CD4-positive, alpha-beta T cell treated with Interleukin-17A for 1 hour (primary cell): ENCODE measurements at regions not wholly inside any gene's neighbourhood (a gene's known extent, or its start where the extent isn't known, plus 50 kb on each side); places are given as distances from the start of the nearest gene placed in this dataset.
"Not testable (repeated sequence)": the region's sequence is repeated elsewhere in the genome, so short reads cannot be mapped to it uniquely, and the experiment has no call there.

ENCODE experiments used
- DNase-seq: peaks from one replicate; pipeline ENCODE4 v3.0.0-alpha.2; 2020

DNA sequence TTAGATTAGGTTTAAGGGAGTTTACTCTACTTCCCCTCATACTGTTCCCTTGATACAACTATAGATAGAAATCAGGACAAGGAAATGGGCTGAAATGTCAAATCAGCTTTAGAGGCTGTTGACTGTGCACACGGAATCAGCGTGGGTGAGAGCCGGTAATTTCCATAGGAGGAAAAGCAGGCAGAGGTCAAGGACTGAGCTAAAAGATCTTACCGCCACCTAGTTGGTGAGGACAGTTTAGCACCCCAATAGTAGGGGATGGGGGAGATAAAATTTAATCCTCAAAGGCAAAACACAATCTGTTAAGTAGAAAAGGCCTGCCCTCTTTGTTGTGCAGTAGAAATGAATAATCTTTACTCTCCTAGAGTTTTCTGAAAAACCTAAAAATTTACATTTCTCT, 1154.5 kb upstream of the CHAC2 start:
- DNase-seq: no peak

DNA sequence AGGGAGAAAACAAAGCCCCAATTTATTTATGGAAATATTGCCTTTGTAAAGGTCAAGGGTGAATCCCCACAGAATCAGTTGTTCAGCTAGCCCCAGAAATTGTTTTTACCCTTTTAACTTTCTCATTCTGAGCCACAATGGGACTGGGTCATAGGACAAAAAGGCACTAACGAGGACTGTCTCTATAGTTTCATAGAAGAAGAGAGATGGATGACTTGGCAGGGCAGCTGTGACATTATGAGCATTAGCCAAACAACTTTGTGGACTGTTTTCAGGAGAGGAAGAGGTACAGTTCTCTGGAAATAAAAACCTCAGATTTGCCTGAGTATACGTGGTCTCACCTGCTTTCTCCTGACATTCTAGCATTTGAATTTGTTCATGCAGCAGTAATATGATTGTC, 1155.8 kb upstream of the CHAC2 start:
- DNase-seq: no peak

DNA sequence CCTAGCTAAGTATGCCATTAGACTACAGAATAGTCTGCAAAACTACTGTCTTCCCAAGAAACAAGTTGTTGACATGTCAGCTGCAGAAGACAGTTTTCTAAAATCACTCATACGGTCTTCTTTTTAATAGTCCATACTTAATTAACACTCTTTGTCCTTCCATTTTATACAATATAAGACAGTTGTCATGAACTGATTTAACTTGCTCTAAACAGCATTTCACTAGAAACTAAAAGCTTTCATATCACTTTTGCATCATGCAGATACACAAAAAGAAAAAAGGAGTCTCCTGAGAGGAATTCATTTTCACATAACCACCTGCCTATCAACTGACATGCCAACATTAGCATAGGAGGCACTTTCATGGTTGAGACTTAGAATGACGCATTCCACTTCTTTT, 1159.6 kb upstream of the CHAC2 start:
- no peak for DNase-seq

DNA sequence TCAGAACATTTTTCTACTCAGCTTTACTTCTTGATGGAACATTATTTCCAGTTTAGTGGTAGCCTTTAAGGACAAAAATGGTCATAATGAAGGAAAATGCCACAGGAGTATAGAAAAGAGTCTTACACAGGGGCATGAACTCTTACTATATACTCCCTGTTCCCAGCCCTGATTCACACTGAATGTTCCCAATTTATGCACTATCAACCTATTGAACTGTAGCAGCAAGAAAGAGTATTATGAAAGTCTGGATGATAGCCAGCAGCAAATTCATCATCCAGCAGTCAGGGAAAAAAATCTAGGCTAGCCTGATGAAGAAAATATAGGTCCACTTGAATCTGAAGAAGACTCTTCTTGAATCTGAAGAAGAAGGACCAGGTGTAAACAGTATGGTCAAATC, 1170.3 kb upstream of the CHAC2 start:
- no peak for DNase-seq

DNA sequence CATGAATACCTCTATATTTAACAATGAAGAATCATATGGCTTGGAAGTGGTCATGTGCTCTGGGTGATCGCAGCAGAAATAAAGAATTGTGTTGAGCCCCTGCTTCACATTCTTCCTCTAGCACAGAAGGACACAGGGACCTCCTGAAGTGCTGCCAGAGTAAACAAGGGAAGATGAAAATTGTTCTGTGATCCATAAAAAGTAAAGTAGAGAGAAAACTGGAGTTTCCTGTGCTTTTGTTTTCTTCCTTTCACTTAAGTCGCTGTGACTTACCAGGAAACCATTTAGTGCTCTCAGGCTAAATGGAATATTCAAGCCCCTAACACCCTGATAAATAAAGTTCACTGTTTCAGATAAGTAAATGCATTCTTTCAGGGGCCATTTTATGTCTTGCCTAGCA, 1173.6 kb upstream of the CHAC2 start:
- no peak for DNase-seq

DNA sequence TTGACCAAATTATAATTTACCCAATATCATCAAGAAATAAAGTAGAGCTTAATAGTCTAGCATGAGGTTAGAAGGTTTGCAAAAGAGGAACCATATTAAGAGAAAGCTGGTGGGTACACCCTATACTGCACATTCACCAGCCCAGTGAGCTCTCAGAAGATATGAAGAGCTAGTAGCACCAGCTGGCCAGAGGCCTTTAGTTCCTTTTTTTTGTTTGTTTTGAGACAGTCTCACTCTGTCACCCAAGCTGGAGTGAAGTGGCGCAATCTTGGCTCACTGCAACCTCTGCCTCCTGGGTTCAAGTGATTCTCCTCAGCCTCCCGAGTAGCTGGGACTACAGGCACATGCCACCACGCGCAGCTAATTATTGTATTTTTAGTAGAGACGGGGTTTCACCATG, 1183.5 kb upstream of the CHAC2 start:
- not testable (repeated sequence) for DNase-seq

DNA sequence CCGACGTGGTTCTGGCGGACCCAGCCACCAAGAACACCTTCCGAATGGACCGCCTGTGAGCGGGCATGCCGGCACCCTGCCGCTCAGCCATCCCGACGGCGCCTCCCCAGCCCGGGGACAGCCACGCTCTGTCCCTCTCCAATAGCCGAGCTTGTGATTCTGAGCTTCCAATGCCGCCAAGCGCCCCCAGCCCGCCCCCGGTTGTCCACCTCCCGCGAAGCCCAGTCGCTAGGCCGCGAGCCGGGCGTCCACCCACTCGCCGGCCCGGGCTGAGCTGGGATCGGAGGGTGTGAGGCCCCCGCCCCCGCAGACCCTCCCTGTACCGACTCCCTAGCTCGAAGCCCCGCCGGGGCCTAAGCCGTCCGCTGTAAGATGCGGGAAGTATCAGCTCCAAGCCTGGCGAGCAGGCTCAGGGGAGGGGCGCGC, 1195.1 kb upstream of the CHAC2 start:
- no peak for DNase-seq

DNA sequence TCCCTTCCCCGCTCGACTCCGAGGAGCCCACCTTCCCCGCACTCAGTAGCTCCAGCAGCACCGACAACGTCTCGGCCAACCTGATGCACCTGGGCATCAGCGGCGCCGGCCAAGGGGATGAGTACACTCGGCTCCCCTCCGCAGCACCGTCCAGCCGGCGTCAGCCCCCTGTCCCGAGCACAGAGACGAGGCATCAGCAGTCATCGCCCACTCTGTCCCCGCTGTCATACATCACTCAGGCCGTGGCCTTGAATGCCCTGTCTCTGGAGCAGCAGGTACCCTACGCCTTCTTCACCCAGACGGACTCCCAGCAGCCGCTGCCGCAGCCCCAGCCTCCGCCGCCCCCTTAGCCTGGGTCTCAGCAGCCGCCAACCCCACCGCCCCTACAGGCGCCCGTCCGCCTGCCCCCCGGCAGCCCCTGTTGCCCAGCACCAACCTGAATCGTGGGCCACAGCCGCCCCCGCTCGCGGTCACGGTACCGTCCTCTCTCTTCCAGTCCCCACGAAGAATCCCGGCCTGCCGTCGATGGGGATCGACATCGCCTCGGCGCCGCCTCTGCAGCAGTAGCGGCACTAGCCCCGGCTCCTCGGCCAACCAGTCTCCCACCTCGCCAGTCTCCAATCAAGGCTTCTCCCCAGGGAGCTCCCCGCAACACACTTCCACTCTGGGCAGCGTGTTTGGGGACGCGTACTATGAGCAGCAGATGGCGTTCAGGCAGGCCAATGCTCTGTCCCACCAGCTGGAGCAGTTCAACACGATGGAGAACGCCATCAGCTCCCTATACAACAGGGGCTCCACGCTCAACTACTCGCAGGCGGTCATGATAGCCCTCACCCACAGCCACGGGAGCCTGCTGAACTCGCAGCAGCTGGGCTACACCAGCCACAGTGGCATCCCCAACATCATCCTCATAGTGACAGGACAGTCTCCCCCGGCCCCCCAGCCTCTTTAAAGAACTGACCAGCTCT, 1195.9 kb upstream of the CHAC2 start:
- no peak for DNase-seq

DNA sequence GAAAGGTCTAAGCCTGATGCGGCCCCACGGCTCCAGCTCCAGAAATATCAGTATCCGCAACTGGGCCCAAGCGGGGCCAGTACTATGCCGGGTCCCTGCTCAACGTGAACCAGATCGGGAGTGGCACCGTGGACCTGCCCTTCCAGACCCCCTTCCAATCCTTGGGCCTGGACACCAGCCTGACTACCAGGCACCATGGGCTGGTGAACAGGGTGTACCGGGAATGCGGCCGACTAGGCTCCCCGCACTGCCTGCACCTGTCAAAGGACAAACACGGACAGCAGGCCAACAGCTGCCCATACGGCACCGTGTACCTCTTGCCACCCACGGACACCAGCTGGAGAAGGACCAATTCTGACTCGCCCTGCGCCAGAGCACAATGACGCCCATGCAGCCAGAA, 1196.9 kb upstream of the CHAC2 start:
- no peak for DNase-seq

DNA sequence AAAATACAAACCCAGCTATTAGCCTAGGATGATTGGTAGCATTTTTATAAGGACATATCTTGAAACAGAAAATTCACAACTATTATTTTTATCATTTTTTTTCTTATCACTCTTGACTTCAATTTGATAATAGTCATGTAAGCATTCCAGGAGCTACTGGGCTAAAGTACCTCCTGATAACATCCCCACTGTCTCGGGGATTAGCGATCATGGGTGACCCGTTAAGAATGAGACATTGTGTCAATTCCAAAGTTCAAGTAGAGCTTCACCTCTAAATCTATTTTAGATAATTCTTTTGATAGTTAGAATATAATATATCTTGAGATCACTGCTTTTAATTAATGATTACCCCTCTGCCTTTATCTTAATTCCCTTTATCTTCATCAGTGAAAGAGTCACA, 1204.5 kb upstream of the CHAC2 start:
- no peak for DNase-seq

DNA sequence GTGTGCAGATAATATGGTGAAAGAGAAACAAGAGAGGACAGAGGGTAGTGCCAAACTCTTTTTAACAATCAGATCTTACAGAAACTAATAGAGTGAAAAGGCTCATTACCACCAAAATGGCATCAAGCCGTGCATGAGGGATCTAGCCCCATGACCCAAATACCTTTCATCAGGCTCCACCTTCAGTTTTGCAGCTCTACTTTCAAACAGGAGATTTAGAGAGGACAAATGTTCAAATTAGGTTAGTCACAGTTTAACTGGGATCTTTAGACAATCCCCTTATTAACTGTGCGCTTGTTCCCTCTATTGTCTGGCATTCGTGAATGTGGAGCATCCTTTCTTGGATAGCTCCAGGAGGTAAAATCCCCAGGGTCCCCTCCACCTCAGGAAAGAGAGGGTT, 1209.3 kb upstream of the CHAC2 start:
- no peak for DNase-seq

DNA sequence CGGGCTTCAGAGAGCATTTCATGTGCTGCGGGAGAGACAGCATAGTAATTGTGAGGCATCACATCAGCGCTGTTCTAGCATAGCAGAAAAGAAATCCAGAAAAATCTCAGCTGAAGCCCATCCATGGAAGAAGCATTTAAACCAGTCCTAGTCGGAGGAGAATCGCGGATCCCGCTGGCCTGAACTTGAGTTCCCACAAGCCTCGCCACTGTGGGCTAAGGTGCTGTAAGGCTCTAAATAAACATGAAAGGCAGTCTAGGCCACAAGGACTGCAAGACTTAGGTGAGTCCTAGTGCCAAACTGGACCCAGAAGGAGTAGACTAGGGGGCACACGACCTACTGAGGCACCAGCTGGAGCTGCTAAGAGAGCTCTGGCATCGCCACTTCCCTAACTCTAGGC, 1225.3 kb upstream of the CHAC2 start:
- no peak for DNase-seq

DNA sequence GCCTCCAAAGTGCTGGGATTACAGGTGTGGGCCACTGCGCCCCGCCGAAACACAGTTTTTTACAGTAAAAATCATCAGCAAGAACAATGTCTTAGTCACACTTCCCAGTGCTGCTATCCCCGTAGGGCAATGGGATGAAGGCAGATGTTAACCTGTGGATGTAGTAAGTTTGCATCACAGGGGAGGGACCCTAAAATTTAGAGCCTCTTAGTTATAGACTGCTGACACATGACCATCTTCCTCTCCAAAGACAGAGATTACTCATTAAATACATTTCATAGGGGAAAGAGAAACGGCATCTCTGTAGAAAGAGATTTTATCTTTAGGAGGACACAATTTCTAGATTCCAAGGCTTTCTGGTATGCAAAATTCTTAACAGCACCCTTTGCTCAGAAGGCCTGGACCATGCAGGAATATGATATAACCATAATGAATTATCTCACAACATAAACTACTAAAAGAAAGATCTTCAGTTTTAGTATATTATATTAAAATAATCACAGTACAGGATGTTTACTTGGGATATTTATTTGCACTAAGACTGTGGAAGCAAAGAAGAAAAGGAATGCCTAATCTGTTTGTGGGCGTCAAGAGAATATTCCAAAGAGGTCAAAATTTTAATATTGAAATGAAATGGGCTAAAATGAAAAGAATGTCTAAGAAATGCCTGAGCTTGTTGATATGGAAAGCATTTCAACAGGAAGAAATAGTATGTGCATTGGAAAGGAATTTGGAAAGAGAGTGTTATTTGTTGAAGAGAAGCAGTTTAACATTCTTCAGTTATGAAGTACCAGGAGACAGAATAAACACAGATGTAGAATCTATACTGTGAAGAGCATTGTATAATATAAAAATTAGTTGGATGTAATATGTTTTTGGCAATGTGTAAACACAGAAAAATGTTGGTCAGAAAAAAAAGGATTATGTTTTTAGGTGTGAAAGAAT, 1228.3 kb upstream of the CHAC2 start:
- no peak for DNase-seq

DNA sequence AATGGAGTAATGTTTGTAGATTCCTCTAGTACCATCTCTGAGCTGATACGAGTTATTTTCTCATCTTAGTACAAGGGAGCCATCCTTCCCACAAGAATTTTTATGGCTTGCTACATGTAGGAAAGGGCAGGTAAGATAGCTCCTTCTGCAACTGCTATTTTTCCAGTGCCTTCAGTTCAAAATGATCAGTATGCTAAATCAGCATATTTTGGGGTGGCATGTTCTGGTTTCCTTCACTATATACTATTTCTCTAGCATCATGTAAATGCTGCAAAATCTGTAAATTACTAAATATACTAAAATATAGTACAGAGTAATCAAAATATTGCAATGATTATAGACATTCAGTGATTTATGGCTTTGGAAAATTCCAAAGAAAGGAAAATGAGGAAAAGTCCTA, 1230.0 kb upstream of the CHAC2 start:
- no peak for DNase-seq

DNA sequence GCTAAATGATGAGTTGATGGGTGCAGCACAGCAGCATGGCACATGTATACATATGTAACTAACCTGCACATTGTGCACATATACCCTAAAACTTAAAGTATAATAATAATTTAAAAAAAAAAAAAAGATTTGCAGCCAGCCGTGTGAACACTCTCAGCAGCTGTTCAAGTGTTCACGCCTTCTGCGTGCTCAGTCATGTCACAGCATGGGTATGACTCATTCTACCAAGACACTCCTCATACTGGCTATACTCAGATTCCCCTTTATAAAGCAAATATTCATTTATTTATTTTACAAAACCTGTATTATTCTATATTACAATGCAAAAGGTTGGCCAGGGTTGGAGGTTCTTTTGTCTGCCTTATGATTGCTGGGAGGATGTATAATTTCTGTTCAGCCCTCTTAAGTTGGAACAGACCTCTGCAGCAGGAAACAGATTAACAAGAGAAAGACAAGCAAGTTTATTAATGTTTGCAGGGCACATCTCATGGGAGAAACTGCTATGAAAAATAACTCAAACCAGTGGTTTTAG, 1230.6 kb upstream of the CHAC2 start:
- no peak for DNase-seq

DNA sequence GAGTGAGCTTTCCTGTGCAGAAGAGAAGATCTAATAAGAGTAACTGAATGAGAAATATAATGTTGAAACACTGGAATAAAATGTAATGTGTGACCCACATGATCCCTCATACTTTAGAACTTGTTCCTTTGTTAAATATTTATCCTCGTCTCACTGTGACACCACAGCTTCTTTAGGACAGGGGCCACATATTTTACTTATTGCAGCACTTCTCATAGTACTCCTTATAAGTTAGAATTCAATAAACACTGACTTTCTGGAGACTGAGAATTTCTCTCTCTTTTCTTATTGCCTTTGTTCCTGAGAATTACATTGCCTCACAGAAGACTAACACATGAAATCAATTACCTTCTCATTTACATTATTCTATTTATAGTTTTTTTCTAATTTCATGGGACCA, 1234.6 kb upstream of the CHAC2 start:
- no peak for DNase-seq

DNA sequence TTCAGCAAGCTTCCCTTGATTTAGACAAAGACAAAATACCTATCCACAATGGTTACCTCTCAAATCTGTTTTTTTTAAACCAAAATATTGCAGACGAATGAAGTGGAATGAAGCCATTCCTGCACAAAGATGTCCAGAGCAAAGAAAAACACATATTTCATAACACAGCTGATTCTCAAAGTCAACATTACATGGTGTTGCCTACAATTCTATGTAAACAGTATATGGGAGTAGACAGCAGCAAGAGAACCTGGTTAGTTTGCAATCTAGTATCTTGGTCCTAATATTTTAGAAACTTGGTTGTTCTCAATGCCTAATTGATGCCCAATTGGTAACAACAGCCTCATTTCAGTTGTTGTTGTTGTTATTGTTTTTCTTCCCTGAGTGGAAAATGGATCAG, 1240.9 kb upstream of the CHAC2 start:
- no peak for DNase-seq

DNA sequence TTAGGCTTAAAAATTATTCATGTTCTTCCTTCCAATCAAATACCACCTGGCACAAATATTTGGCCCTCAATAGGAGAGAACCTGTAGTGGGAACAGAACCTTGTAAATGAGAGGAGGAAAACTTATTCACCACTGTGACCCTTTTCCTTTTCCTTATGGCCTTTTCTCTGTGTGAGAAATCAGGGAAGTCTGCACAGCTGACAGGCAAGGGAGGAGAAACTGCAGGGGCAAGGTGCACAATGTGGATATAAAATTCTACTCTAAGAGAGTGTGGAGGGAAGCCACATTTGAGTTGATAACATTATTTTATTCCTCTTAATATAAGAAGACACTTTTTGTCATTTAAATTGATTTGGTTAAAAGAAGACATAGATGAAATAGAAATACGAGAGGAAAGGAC, 1247.0 kb upstream of the CHAC2 start:
- no peak for DNase-seq

DNA sequence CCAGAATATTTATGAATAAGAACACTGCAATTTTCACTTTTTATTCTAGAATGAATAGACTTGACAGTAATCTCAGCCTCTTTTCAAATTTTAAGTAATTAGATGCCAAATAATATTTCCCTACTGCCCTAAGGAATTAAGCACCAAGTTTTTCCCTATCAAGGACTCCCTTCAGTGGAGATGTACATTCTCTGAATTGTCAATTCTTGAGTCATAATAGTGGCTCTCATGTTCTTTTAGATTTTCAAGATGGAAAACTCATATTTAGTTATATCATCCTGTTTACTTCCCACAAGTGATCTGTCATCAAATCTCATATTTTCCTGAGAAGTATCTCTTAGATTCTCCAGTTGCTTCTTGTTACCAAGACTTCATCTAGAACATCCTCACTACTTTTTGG, 1248.9 kb upstream of the CHAC2 start:
- no peak for DNase-seq

DNA sequence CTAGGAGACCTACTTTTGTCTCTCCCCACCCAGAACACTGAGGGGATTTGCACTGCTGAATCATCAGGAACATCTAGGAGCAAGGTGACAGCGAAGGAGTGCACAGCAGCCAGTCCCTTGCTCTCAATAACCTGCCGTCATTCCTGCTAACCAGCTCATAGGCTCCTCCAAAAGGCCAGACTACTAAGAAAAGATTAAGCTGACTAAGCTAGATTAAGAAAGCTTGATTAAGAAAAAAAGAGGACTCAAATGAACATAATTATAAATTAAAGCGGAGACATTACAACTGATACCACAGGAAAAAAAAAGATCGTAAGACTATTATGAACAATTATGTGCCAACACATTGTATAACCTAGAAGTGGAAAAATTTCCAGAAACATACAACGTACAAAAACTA, 1254.8 kb upstream of the CHAC2 start:
- no peak for DNase-seq

DNA sequence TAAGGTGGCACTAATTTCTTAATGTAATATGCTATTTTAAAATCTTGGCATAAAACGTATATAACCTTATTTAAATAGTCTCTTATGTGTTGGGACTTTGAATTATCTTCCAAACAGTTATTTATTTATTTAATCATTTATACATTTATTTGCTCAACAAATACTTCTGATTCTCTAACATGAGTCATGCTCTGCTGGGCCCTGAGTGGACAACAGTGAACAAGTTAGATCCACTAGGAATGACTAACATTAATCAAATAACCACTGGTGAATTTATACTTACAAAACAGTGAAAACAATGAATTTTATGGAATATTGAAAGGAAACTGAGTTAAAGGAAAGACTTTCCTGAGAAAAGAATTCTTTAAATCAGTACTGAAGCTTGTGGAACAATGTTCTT, 1257.2 kb upstream of the CHAC2 start:
- DNase-seq: no peak

DNA sequence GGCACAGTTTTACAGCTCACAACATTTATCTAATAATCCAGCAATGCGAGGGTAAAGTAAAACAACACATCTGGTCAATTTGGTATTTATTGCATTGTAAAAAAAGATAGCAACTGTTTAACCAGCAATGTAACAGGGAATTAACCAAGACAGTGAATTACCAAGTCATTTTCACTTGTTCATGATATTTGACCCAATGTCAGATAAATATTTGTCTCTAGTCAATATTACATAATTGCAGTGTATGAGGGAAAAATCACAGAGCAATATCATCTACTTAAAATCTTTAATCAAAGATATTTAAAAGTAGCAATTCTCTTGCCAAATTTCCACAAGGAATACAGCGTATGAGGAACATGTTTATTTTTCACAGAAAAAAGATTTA, 1265.1 kb upstream of the CHAC2 start:
- no peak for DNase-seq

DNA sequence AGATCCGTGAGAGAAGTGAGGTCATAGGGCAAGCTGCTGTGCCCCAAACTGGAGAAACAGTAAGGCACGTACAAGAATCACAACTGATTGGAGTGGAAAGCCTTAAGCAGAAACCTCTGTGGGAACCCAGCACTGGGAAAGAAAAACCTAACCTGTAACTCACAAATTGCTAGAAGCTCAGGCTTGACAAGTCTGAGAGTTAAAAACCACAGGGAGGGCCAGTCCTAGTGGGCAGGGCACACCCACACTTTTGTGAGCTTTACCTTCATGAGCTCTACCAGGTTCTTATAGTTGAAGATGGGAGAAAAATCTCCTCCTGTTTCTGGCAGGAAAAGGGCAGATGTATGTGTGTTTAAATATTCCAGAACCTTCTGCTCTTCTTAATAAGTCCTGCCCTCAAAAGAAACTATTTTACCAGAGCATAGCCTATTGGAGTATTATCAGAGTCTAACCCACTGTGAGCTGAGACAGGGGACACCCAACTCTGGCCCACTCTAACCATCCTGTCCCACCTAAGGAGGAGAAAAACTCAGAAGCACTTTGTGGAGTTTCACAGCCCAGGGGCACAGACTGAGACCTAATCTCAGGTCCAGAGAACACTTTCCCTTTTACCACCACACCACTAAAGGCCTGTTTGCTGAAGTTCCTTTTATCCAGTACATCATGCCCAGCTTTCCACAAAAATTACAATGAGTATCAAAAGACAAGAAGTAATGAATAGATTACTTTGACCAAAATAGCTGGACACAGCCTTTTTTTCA, 1265.7 kb upstream of the CHAC2 start:
- DNase-seq: no peak
